PC-3 (cell line): ENCODE measurements at regions not wholly inside any gene's neighbourhood (a gene's known extent, or its start where the extent isn't known, plus 50 kb on each side); places are given as distances from the start of the nearest gene placed in this dataset.

ENCODE experiments used
- EZH2phosphoT487 ChIP-seq: fragments of 300-600 bp; sonication (generic); IDR thresholded peaks from 2 replicates; pipeline ENCODE4 v1.6.1; 2018; ENCODE audit warnings: mild to moderate bottlenecking, antibody characterized with exemption, low read length, borderline replicate concordance
- TF ChIP-seq, protein P1 (sequence below): fragments of 300-600 bp; sonication (generic); conservative IDR thresholded peaks from 2 replicates; pipeline ENCODE4 v1.5.1; 2017; ENCODE audit warnings: antibody characterized with exemption, low read depth, mild to moderate bottlenecking, low read length

DNA sequence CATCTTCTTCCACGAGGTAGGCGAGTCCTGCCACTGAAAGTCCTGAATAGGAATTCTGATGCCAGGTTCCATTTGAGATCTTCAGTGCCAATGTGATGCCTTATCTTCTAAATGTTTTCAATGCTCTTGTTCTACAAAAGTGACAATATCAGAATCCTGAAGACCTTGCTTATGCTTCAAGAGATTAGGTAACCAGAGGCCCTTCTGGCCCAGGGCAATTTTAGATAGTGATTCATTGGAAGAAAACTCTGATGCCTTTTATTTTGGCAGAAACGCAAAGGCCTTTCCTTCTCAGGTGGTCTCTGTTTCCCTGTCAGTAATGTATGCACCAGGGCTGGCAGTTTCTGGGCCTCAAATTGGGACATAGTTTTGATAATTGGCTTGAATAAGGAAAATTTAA lies 144.8 kb downstream of the CEP135 start:
- TF ChIP-seq, protein P1, sequence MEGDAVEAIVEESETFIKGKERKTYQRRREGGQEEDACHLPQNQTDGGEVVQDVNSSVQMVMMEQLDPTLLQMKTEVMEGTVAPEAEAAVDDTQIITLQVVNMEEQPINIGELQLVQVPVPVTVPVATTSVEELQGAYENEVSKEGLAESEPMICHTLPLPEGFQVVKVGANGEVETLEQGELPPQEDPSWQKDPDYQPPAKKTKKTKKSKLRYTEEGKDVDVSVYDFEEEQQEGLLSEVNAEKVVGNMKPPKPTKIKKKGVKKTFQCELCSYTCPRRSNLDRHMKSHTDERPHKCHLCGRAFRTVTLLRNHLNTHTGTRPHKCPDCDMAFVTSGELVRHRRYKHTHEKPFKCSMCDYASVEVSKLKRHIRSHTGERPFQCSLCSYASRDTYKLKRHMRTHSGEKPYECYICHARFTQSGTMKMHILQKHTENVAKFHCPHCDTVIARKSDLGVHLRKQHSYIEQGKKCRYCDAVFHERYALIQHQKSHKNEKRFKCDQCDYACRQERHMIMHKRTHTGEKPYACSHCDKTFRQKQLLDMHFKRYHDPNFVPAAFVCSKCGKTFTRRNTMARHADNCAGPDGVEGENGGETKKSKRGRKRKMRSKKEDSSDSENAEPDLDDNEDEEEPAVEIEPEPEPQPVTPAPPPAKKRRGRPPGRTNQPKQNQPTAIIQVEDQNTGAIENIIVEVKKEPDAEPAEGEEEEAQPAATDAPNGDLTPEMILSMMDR, result no peak
- no peak for TF ChIP-seq EZH2phosphoT487
